ELR (cell line): ENCODE measurements at regions not wholly inside any gene's neighbourhood (a gene's known extent, or its start where the extent isn't known, plus 50 kb on each side); places are given as distances from the start of the nearest gene placed in this dataset.
"Not testable (repeated sequence)": the region's sequence is repeated elsewhere in the genome, so short reads cannot be mapped to it uniquely, and the experiment has no call there.

Source experiments
- DNase-seq: peaks from one replicate; pipeline ENCODE4 v3.0.0-alpha.2; 2015; ENCODE audit warnings: low read depth

GRCh38 chr3:91348064-91348463 is 2240.6 kb downstream of the EPHA3 start:
- peak; percentile 4 for DNase-seq

GRCh38 chr3:91349072-91349471 is 2241.7 kb downstream of the EPHA3 start:
- DNase-seq = not testable (repeated sequence)

- DNase-seq = not testable (repeated sequence)
These were observed 2244.7 kb downstream of the EPHA3 start for GRCh38 chr3:91352161-91352560.

- DNase-seq = not testable (repeated sequence)
These were observed 2251.9 kb downstream of the EPHA3 start for GRCh38 chr3:91359278-91359677.

- peak; percentile 9 for DNase-seq
These were observed 2275.9 kb downstream of the EPHA3 start for GRCh38 chr3:91383100-91383894.

GRCh38 chr3:91403938-91404337 is 2296.5 kb downstream of the EPHA3 start:
- not testable (repeated sequence) for DNase-seq

GRCh38 chr3:91442063-91442462 is 2334.6 kb downstream of the EPHA3 start:
- not testable (repeated sequence) for DNase-seq

GRCh38 chr3:91442483-91442882 is 2335.1 kb downstream of the EPHA3 start:
- DNase-seq = not testable (repeated sequence)

GRCh38 chr3:91448379-91448778 is 2341.0 kb downstream of the EPHA3 start:
- DNase-seq = not testable (repeated sequence)

- not testable (repeated sequence) for DNase-seq
These were observed 2359.1 kb downstream of the EPHA3 start for GRCh38 chr3:91466517-91466916.

GRCh38 chr3:91469251-91469650 is 2361.8 kb downstream of the EPHA3 start:
- not testable (repeated sequence) for DNase-seq

- DNase-seq = peak; percentile 26
These were observed 2377.6 kb downstream of the EPHA3 start for GRCh38 chr3:91485026-91485425.

GRCh38 chr3:91485891-91486290 is 2378.5 kb downstream of the EPHA3 start:
- DNase-seq = peak; percentile 8

GRCh38 chr3:91497712-91498111 is 2390.3 kb downstream of the EPHA3 start:
- not testable (repeated sequence) for DNase-seq

GRCh38 chr3:91499850-91500249 is 2392.4 kb downstream of the EPHA3 start:
- DNase-seq = not testable (repeated sequence)

GRCh38 chr3:91504874-91505273 is 2397.5 kb downstream of the EPHA3 start:
- DNase-seq = not testable (repeated sequence)
